Fibroblast of lung (primary cell): ENCODE measurements at regions not wholly inside any gene's neighbourhood (a gene's known extent, or its start where the extent isn't known, plus 50 kb on each side); places are given as distances from the start of the nearest gene placed in this dataset.

Source experiments
- DNase-seq, 2 donors: peaks; one replicate each; pipeline versions ENCODE4 v3.0.0 to v3.0.0-alpha.2; 2010; ENCODE audit warnings: low read depth in 2 of 2
- H2AFZ ChIP-seq: 2 replicates; pipeline ENCODE4 v1.5.1; 2012; ENCODE audit warnings: low read length, control low read depth, inconsistent platforms
- H3K27ac ChIP-seq: 2 replicates; pipeline ENCODE4 v1.5.1; 2011; ENCODE audit warnings: low read length, control low read depth; ENCODE audit not compliant: insufficient read depth
- H3K27me3 ChIP-seq: 2 replicates; pipeline ENCODE4 v1.5.1; 2011; ENCODE audit warnings: mild to moderate bottlenecking, low read length; ENCODE audit not compliant: control insufficient read depth, insufficient read depth
- H3K36me3 ChIP-seq: 2 replicates; pipeline ENCODE4 v1.5.1; 2011; ENCODE audit warnings: low read length; ENCODE audit not compliant: control insufficient read depth, insufficient read depth
- H3K4me1 ChIP-seq: 2 replicates; pipeline ENCODE4 v1.5.1; 2011; ENCODE audit warnings: low read length; ENCODE audit not compliant: control insufficient read depth, insufficient read depth; ENCODE audit errors: extremely low read depth
- H3K4me2 ChIP-seq: 2 replicates; pipeline ENCODE4 v1.5.1; 2011; ENCODE audit warnings: low read length, control low read depth; ENCODE audit not compliant: insufficient read depth; ENCODE audit errors: extremely low read depth
- H3K4me3 ChIP-seq, 4 experiments: fragments of 200-600 bp in 1 of 4; sonication (generic) in 1 of 4; replicated peaks in 1 of 4; 2 replicates each; pipeline ENCODE4 v1.5.1; 2011 to 2016; ENCODE audit warnings: low read length in 4 of 4, low read depth in 3 of 4, mild to moderate bottlenecking in 3 of 4, control low read depth in 2 of 4, inconsistent platforms in 1 of 4, mixed read lengths in 1 of 4; ENCODE audit not compliant: insufficient read depth in 1 of 4; ENCODE audit errors: control extremely low read depth in 1 of 4
- H3K79me2 ChIP-seq: 2 replicates; pipeline ENCODE4 v1.5.1; 2012; ENCODE audit warnings: mild to moderate bottlenecking, low read length, inconsistent platforms; ENCODE audit not compliant: control insufficient read depth, insufficient read depth
- H3K9ac ChIP-seq: 2 replicates; pipeline ENCODE4 v1.5.1; 2011; ENCODE audit warnings: mild to moderate bottlenecking, low read length, control low read depth; ENCODE audit not compliant: insufficient read depth
- H3K9me3 ChIP-seq: 2 replicates; pipeline ENCODE4 v1.5.1; 2012; ENCODE audit warnings: low read depth, low read length; ENCODE audit not compliant: control insufficient read depth, insufficient read depth
- H4K20me1 ChIP-seq: 2 replicates; pipeline ENCODE4 v1.5.1; 2011; ENCODE audit warnings: low read length; ENCODE audit not compliant: control insufficient read depth, insufficient read depth; ENCODE audit errors: extremely low read depth
- EZH2 ChIP-seq: IDR thresholded peaks from 2 replicates; pipeline ENCODE4 v1.5.1; 2012; ENCODE audit warnings: low read length, control low read depth, mild to moderate bottlenecking; ENCODE audit errors: missing control alignments
- TF ChIP-seq, protein P1 (sequence below), 2 donors: IDR thresholded peaks in 1 of 2; conservative IDR thresholded peaks in 1 of 2; 1 replicate in 1 of 2; 2 replicates in 1 of 2; pipeline ENCODE4 v1.5.1; 2011 to 2012; ENCODE audit warnings: low read length in 2 of 2, control low read depth in 1 of 2, inconsistent platforms in 1 of 2, low read depth in 1 of 2, mild to moderate bottlenecking in 1 of 2

DNA sequence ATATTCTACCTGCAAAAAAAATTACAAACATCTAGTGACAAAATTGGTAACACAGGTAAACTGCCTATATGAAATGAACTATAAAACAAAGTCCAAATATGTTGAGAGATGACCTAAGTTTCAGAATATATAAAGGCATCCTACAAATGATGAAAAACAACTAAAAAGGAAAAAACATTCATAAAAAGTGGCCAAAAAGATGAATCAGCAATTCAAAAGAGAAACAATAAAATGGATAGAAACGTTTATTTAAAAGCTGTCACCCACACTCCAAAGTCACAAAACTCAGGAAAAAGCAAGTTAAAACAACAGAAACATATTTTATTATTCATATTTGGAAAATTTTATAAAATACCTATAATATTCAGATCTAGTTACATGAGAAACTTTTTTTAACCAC, 106.5 kb upstream of the DCN start:
- no peak overlapping the region for H2AFZ ChIP-seq
- no peak overlapping the region for H3K27ac ChIP-seq
- H3K36me3 ChIP-seq = no peaks in the 10 kb centered on the region
- TF ChIP-seq, protein P1, sequence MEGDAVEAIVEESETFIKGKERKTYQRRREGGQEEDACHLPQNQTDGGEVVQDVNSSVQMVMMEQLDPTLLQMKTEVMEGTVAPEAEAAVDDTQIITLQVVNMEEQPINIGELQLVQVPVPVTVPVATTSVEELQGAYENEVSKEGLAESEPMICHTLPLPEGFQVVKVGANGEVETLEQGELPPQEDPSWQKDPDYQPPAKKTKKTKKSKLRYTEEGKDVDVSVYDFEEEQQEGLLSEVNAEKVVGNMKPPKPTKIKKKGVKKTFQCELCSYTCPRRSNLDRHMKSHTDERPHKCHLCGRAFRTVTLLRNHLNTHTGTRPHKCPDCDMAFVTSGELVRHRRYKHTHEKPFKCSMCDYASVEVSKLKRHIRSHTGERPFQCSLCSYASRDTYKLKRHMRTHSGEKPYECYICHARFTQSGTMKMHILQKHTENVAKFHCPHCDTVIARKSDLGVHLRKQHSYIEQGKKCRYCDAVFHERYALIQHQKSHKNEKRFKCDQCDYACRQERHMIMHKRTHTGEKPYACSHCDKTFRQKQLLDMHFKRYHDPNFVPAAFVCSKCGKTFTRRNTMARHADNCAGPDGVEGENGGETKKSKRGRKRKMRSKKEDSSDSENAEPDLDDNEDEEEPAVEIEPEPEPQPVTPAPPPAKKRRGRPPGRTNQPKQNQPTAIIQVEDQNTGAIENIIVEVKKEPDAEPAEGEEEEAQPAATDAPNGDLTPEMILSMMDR (conservative IDR thresholded peaks at IDR 0.05 in 1 of 2, IDR thresholded peaks at IDR 0.05 in 1 of 2; ENCODE audit: low read depth in 1 of 2, low read length in 2 of 2) = no peak
- no peak for TF ChIP-seq EZH2
- H3K9me3 ChIP-seq = no peaks in the 10 kb centered on the region
- DNase-seq = no peak
- H3K4me2 ChIP-seq = no peak overlapping the region
- H3K9ac ChIP-seq = no peak overlapping the region
- H3K4me3 ChIP-seq = no peak overlapping the region
- no peaks in the 10 kb centered on the region for H3K27me3 ChIP-seq
- H4K20me1 ChIP-seq = no peaks in the 10 kb centered on the region
- no peaks in the 10 kb centered on the region for H3K79me2 ChIP-seq
- no peaks in the 10 kb centered on the region for H3K4me1 ChIP-seq

DNA sequence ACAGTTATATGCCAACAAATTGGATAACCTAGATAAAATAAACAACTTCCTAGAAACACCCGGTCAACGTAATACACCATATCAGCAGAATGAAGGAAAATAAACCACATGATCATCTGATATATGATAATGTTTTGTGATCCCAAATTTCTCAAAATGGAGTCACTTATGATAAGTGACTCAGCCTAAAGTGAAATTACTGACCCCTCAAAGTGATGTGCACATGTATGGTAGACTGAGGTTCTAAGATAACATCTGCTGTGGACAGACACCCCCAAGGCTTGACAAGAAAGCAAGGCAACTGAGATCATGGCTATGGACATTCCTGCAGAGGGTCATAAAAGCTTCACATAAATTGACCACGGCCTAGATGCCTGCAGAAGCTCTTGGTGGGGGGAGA, 105.1 kb upstream of the DCN start:
- H4K20me1 ChIP-seq = no peaks in the 10 kb centered on the region
- no peak for DNase-seq
- H3K27ac ChIP-seq = no peak overlapping the region
- H3K27me3 ChIP-seq = no peaks in the 10 kb centered on the region
- no peaks in the 10 kb centered on the region for H3K79me2 ChIP-seq
- no peak overlapping the region for H3K9ac ChIP-seq
- TF ChIP-seq, protein P1 (conservative IDR thresholded peaks at IDR 0.05 in 1 of 2, IDR thresholded peaks at IDR 0.05 in 1 of 2; ENCODE audit: low read depth in 1 of 2, low read length in 2 of 2) = no peak
- no peak for TF ChIP-seq EZH2
- no peaks in the 10 kb centered on the region for H3K36me3 ChIP-seq
- H3K4me2 ChIP-seq = no peak overlapping the region
- no peaks in the 10 kb centered on the region for H3K9me3 ChIP-seq
- no peaks in the 10 kb centered on the region for H3K4me1 ChIP-seq
- H2AFZ ChIP-seq = no peak overlapping the region
- H3K4me3 ChIP-seq = no peak overlapping the region

DNA sequence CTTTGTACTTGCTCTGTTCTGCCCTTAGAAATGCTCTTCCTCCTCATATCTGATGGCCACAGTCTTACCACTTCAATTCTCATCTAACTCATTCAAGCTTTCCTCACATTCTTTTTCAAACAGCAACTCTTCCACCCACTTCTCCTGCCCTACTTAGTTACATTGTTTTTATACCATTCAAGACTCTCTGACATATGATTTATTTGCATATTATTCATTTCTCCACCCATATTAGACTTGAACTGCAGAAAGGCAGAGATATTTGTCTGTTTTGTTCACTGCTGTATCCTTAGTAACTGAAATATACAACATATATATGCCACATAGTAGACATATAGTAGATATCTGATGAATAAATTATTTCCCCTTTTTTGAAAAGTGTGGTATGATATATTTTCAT, 95.5 kb upstream of the DCN start:
- Histone ChIP-seq H3K9ac (no peak overlapping the region), H3K4me3 (no peak overlapping the region), H3K36me3 (no peaks in the 10 kb centered on the region), H3K4me2 (no peak overlapping the region), H3K9me3 (no peaks in the 10 kb centered on the region), H2AFZ (no peak overlapping the region), H3K4me1 (peaks cover 6% of the 10 kb centered on the region), H4K20me1 (no peaks in the 10 kb centered on the region), H3K79me2 (no peaks in the 10 kb centered on the region), H3K27ac (no peak overlapping the region), H3K27me3 (no peaks in the 10 kb centered on the region)
- DNase-seq = no peak
- TF ChIP-seq EZH2 = no peak
- TF ChIP-seq, protein P1 (conservative IDR thresholded peaks at IDR 0.05 in 1 of 2, IDR thresholded peaks at IDR 0.05 in 1 of 2; ENCODE audit: low read depth in 1 of 2, low read length in 2 of 2) = no peak
